HEK293 (cell line): ENCODE measurements at regions not wholly inside any gene's neighbourhood (a gene's known extent, or its start where the extent isn't known, plus 50 kb on each side); places are given as distances from the start of the nearest gene placed in this dataset.

Experiments
- CTCF ChIA-PET: fragments of 350-600 bp; formaldehyde crosslinking; extraction: SDS; loops from one replicate; lab custom pipeline; 2021; ENCODE audit warnings: antibody characterized with exemption; lab: Yijun Ruan, JAX
- POLR2A ChIA-PET: fragments of 300-600 bp; formaldehyde crosslinking; extraction: SDS; loops from one replicate; lab custom pipeline; 2020; ENCODE audit warnings: antibody characterized with exemption, inconsistent platforms; lab: Yijun Ruan, JAX
- H3K27ac ChIP-seq: fragments of 200-500 bp; sonication (Bioruptor generic); 2 replicates; pipeline ENCODE4 v1.5.1; 2014; ENCODE audit warnings: low read depth, low read length, control low read depth, inconsistent platforms; ENCODE audit errors: extremely low read depth
- H3K36me3 ChIP-seq, 2 experiments: fragments of 200-500 bp in 1 of 2; sonication (Bioruptor generic) in 1 of 2; 1 replicate in 1 of 2; 2 replicates in 1 of 2; pipeline ENCODE4 v1.5.1; 2014 to 2017; ENCODE audit warnings: inconsistent platforms in 2 of 2, low read length in 2 of 2; ENCODE audit not compliant: control insufficient read depth in 2 of 2, insufficient read depth in 1 of 2
- H3K4me1 ChIP-seq: fragments of 200-500 bp; sonication (Bioruptor generic); 2 replicates; pipeline ENCODE4 v1.5.1; 2014; ENCODE audit warnings: mild to moderate bottlenecking, low read length, inconsistent platforms; ENCODE audit not compliant: control insufficient read depth, insufficient read depth
- H3K4me3 ChIP-seq: 2 replicates; pipeline ENCODE4 v1.5.1; 2011; ENCODE audit warnings: low read depth, mild to moderate bottlenecking, control low read depth, low read length, moderate library complexity
- H3K9me3 ChIP-seq: fragments of 200-500 bp; sonication (Bioruptor generic); 2 replicates; pipeline ENCODE4 v1.5.1; 2014; ENCODE audit warnings: low read depth, low read length, inconsistent platforms; ENCODE audit not compliant: control insufficient read depth, insufficient read depth
- GFI1B ChIP-seq: fragments of 450-650 bp; formaldehyde crosslinking; IDR thresholded peaks from 2 replicates; pipeline ENCODE4 v1.5.1; 2016; ENCODE audit warnings: missing biosample characterization, missing genetic modification characterization
- KLF1 ChIP-seq: fragments of 450-650 bp; formaldehyde crosslinking; IDR thresholded peaks from 2 replicates; pipeline ENCODE4 v1.5.1; 2016; ENCODE audit warnings: missing biosample characterization, missing genetic modification characterization
- KLF10 ChIP-seq: fragments of 450-650 bp; IDR thresholded peaks from 2 replicates; pipeline ENCODE4 v1.5.1; 2018; ENCODE audit warnings: missing biosample characterization, mild to moderate bottlenecking, missing genetic modification characterization
- SP3 ChIP-seq: fragments of 450-650 bp; formaldehyde crosslinking; IDR thresholded peaks from 2 replicates; pipeline ENCODE4 v1.5.1; 2016; ENCODE audit warnings: missing biosample characterization, missing genetic modification characterization
- ZNF169 ChIP-seq: fragments of 450-650 bp; formaldehyde crosslinking; IDR thresholded peaks from 2 replicates; pipeline ENCODE4 v1.5.1; 2016; ENCODE audit warnings: missing biosample characterization, missing genetic modification characterization
- ZNF24 ChIP-seq: fragments of 450-650 bp; formaldehyde crosslinking; IDR thresholded peaks from 2 replicates; pipeline ENCODE4 v1.5.1; 2016; ENCODE audit warnings: missing biosample characterization, missing genetic modification characterization
- ZNF423 ChIP-seq: fragments of 450-650 bp; formaldehyde crosslinking; IDR thresholded peaks from 2 replicates; pipeline ENCODE4 v1.5.1; 2016; ENCODE audit warnings: missing biosample characterization, missing genetic modification characterization
- ZNF426 ChIP-seq: fragments of 450-650 bp; formaldehyde crosslinking; IDR thresholded peaks from 2 replicates; pipeline ENCODE4 v1.5.1; 2017; ENCODE audit warnings: missing biosample characterization, missing genetic modification characterization, mild to moderate bottlenecking, inconsistent platforms, moderate library complexity
- ZNF677 ChIP-seq: fragments of 450-650 bp; IDR thresholded peaks from 2 replicates; pipeline ENCODE4 v1.5.0; 2018; ENCODE audit warnings: missing biosample characterization, mild to moderate bottlenecking, missing genetic modification characterization, moderate library complexity
- ZNF701 ChIP-seq: fragments of 450-650 bp; formaldehyde crosslinking; IDR thresholded peaks from 2 replicates; pipeline ENCODE4 v1.5.1; 2016; ENCODE audit warnings: missing biosample characterization, missing genetic modification characterization
- ZNF76 ChIP-seq: fragments of 450-650 bp; formaldehyde crosslinking; IDR thresholded peaks from 2 replicates; pipeline ENCODE4; 2016; ENCODE audit warnings: low read depth, missing biosample characterization, missing genetic modification characterization, borderline replicate concordance
- TF ChIP-seq, protein P1 (sequence below): fragments of 450-650 bp; formaldehyde crosslinking; IDR thresholded peaks from 2 replicates; pipeline ENCODE4 v1.5.1; 2016; ENCODE audit warnings: missing biosample characterization, missing genetic modification characterization
- TF ChIP-seq, protein P2 (sequence below): fragments of 450-650 bp; formaldehyde crosslinking; IDR thresholded peaks from 2 replicates; pipeline ENCODE4 v1.5.1; 2016; ENCODE audit warnings: missing biosample characterization, missing genetic modification characterization, borderline replicate concordance
- TF ChIP-seq, protein P3 (sequence below): fragments of 450-650 bp; IDR thresholded peaks from 2 replicates; pipeline ENCODE4 v1.5.1; 2018; ENCODE audit warnings: missing biosample characterization, mild to moderate bottlenecking, missing genetic modification characterization

DNA sequence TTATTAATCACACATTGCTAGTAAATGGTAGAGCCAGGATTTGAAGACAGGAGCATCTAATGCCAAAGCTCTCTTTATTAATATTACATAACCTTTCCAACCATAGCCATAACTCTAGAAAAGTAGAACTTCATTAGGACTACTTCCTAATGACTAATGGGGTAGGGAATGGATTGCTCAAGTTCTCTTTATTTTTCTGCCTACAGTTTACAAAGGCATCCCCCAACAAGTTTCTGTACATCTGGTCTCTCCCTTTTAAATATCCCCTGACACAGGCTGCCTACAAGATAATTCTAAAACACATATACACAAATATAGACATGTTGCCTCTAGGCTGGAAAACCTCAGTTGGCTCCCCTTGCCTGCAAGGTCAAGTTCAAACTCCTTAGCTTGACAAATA is 534.9 kb downstream of the SOX6 start (continued):
- TF ChIP-seq, protein P1, sequence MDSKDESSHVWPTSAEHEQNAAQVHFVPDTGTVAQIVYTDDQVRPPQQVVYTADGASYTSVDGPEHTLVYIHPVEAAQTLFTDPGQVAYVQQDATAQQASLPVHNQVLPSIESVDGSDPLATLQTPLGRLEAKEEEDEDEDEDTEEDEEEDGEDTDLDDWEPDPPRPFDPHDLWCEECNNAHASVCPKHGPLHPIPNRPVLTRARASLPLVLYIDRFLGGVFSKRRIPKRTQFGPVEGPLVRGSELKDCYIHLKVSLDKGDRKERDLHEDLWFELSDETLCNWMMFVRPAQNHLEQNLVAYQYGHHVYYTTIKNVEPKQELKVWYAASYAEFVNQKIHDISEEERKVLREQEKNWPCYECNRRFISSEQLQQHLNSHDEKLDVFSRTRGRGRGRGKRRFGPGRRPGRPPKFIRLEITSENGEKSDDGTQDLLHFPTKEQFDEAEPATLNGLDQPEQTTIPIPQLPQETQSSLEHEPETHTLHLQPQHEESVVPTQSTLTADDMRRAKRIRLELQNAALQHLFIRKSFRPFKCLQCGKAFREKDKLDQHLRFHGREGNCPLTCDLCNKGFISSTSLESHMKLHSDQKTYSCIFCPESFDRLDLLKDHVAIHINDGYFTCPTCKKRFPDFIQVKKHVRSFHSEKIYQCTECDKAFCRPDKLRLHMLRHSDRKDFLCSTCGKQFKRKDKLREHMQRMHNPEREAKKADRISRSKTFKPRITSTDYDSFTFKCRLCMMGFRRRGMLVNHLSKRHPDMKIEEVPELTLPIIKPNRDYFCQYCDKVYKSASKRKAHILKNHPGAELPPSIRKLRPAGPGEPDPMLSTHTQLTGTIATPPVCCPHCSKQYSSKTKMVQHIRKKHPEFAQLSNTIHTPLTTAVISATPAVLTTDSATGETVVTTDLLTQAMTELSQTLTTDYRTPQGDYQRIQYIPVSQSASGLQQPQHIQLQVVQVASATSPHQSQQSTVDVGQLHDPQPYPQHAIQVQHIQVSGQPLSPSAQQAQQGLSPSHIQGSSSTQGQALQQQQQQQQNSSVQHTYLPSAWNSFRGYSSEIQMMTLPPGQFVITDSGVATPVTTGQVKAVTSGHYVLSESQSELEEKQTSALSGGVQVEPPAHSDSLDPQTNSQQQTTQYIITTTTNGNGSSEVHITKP (tag by site-specific recombination): no peak
- TF ChIP-seq ZNF426 (tag by site-specific recombination): no peak
- no peak for TF ChIP-seq KLF10 (tag by site-specific recombination)
- TF ChIP-seq ZNF24: no peak

DNA sequence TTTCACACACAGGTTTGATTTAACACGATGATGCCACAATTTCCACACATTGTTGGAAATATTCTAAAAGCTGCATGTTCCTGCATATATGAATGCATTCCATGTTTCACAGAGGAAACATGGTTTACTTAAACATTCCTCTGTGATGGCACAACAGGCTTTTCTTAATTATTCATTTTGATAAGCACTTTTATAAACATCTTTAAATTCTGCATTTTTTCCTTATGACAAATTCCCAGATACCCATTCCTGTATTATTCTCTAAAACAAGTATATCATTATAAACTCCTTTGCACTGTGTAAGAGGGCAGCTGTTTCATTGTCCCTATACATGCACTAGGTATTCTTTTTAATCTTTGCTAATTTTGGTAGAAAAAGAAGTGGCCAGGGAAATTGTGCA is 532.3 kb downstream of the SOX6 start:
- Histone ChIP-seq H3K36me3 (no peaks in the 10 kb centered on the region), H3K4me3 (no peak overlapping the region), H3K27ac (no peak overlapping the region), H3K9me3 (no peaks in the 10 kb centered on the region)
- POLR2A ChIA-PET: no interaction called here
- TF ChIP-seq, protein P2, sequence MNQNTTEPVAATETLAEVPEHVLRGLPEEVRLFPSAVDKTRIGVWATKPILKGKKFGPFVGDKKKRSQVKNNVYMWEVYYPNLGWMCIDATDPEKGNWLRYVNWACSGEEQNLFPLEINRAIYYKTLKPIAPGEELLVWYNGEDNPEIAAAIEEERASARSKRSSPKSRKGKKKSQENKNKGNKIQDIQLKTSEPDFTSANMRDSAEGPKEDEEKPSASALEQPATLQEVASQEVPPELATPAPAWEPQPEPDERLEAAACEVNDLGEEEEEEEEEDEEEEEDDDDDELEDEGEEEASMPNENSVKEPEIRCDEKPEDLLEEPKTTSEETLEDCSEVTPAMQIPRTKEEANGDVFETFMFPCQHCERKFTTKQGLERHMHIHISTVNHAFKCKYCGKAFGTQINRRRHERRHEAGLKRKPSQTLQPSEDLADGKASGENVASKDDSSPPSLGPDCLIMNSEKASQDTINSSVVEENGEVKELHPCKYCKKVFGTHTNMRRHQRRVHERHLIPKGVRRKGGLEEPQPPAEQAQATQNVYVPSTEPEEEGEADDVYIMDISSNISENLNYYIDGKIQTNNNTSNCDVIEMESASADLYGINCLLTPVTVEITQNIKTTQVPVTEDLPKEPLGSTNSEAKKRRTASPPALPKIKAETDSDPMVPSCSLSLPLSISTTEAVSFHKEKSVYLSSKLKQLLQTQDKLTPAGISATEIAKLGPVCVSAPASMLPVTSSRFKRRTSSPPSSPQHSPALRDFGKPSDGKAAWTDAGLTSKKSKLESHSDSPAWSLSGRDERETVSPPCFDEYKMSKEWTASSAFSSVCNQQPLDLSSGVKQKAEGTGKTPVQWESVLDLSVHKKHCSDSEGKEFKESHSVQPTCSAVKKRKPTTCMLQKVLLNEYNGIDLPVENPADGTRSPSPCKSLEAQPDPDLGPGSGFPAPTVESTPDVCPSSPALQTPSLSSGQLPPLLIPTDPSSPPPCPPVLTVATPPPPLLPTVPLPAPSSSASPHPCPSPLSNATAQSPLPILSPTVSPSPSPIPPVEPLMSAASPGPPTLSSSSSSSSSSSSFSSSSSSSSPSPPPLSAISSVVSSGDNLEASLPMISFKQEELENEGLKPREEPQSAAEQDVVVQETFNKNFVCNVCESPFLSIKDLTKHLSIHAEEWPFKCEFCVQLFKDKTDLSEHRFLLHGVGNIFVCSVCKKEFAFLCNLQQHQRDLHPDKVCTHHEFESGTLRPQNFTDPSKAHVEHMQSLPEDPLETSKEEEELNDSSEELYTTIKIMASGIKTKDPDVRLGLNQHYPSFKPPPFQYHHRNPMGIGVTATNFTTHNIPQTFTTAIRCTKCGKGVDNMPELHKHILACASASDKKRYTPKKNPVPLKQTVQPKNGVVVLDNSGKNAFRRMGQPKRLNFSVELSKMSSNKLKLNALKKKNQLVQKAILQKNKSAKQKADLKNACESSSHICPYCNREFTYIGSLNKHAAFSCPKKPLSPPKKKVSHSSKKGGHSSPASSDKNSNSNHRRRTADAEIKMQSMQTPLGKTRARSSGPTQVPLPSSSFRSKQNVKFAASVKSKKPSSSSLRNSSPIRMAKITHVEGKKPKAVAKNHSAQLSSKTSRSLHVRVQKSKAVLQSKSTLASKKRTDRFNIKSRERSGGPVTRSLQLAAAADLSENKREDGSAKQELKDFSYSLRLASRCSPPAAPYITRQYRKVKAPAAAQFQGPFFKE: no peak
- no peak for TF ChIP-seq ZNF701 (tag by site-specific recombination)
- no peak for TF ChIP-seq KLF1 (tag by site-specific recombination)
- no peak for TF ChIP-seq SP3
- TF ChIP-seq ZNF677: no peak
- TF ChIP-seq, all 188 proteins: peak for 0
- CTCF ChIA-PET: no interaction called here
- no peaks in the 10 kb centered on the region for H3K4me1 ChIP-seq

DNA sequence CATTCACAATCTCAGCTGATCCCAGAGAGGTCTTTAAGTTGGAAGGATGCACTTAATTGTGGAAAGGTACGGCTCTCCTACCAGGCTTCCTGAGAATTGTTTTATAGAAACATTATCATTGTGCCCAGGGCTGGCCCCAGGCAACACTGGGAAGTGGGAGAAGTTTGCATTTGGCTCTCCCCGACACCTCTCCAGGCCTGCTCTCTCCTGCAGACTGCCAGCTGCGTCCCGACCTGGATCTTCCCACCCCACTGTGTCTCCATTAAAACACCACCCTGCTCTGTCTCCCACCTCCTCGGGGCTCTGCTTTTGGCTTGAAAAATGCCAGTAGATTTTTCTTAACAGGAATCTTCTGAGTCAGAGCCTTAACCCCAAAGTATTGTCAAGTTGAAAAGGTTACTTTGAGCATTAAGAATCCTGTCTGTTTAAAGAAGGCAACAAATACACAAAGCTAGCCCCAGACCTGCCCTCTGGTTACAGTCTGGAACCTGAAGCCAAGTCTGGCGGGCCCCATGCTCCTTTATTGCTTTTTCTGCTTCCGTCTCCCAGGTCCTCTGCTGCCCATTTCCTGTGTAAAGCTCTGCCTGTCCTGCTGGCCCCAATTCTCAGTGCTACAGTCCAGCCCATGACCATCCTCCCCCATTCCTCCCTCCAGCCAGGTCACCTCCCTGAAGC is 530.2 kb downstream of the SOX6 start:
- CTCF ChIA-PET: interaction anchor here (0.5 to 2.2 kb wide), 14 partner anchors 8 to 808 kb away, joined by 3 to 11 read pairs (median 4); no protein-coding TSS in a partner anchor

More for the DNA sequence above, 530.2 kb downstream of the SOX6 start:
- TF ChIP-seq ZNF169 (tag by site-specific recombination) (no peak), ZNF76 (no peak), ZNF677 (no peak), ZNF423 (no peak), GFI1B (tag by site-specific recombination) (no peak)
- TF ChIP-seq, protein P3, sequence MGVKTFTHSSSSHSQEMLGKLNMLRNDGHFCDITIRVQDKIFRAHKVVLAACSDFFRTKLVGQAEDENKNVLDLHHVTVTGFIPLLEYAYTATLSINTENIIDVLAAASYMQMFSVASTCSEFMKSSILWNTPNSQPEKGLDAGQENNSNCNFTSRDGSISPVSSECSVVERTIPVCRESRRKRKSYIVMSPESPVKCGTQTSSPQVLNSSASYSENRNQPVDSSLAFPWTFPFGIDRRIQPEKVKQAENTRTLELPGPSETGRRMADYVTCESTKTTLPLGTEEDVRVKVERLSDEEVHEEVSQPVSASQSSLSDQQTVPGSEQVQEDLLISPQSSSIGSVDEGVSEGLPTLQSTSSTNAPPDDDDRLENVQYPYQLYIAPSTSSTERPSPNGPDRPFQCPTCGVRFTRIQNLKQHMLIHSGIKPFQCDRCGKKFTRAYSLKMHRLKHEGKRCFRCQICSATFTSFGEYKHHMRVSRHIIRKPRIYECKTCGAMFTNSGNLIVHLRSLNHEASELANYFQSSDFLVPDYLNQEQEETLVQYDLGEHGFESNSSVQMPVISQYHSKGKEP (tag by site-specific recombination): no peak
- H3K27ac ChIP-seq: no peak overlapping the region
- H3K4me1 ChIP-seq: no peaks in the 10 kb centered on the region
- H3K4me3 ChIP-seq: no peak overlapping the region
- POLR2A ChIA-PET: interaction anchor here (1.1 kb wide), 1 partner anchor 12 kb away, joined by 4 read pairs; no protein-coding TSS in a partner anchor
- no peaks in the 10 kb centered on the region for H3K36me3 ChIP-seq
- no peaks in the 10 kb centered on the region for H3K9me3 ChIP-seq
